Brain microvascular endothelial cell (primary cell): ENCODE measurements at regions not wholly inside any gene's neighbourhood (a gene's known extent, or its start where the extent isn't known, plus 50 kb on each side); places are given as distances from the start of the nearest gene placed in this dataset.

Experiments used
- DNase-seq: peaks from one replicate; pipeline ENCODE4 v3.0.0-alpha.2; 2020
- H3K27ac ChIP-seq: fragments of 250-450 bp; sonication (Bioruptor Pico); 2 replicates; pipeline ENCODE4 v1.5.1; 2020; ENCODE audit warnings: mild to moderate bottlenecking, moderate library complexity
- H3K27me3 ChIP-seq: fragments of 250-450 bp; sonication (Bioruptor Pico); replicated peaks from 2 replicates; pipeline ENCODE4 v1.5.1; 2020; ENCODE audit warnings: mild to moderate bottlenecking
- H3K36me3 ChIP-seq: fragments of 250-450 bp; sonication (Bioruptor Pico); replicated peaks from 2 replicates; pipeline ENCODE4 v1.5.1; 2020; ENCODE audit warnings: mild to moderate bottlenecking
- H3K4me3 ChIP-seq: 2 replicates; pipeline ENCODE4 v1.5.1; 2011; ENCODE audit warnings: low read depth, mild to moderate bottlenecking, control low read depth, low read length, moderate library complexity
- CTCF ChIP-seq: IDR thresholded peaks from 2 replicates; pipeline ENCODE4 v1.5.1; 2011; ENCODE audit warnings: low read depth, mild to moderate bottlenecking, moderate library complexity, low read length, control low read depth, inconsistent platforms; ENCODE audit errors: missing control alignments
- in situ Hi-C: cut with HindIII; loops from 2 replicates; pipeline ENCODE4 v1.10.0; 2017; ENCODE audit warnings: low sequenced_read_pairs, low pct_ligation_motif_present

DNA sequence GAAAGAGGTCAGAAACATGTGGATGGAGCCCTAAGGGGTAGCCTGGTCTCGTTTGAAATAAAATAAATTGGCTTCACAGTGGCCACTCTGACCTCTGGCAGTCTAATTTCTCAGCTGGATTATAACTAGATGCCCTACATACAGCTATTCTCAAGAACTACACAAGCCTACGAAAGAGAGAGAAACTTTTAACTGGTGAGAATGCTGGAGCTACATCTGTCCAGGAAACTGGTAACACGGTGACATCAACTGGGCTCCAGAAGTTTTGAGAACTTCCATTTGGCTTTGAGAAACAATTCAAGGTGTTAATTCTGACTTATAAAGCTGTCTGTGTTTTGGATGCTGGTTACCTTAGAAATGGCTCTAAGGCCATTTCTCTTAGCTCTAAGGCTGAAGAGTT is 187.3 kb upstream of the TENT5A start:
- no peak for TF ChIP-seq CTCF
- no peak overlapping the region for H3K4me3 ChIP-seq
- in situ Hi-C loops, result no loop called here
- no peaks in the 10 kb centered on the region for H3K27me3 ChIP-seq
- H3K27ac ChIP-seq, result peak overlapping the region; percentile 82
- no peak for DNase-seq
- no peaks in the 10 kb centered on the region for H3K36me3 ChIP-seq

GRCh38 chr6:81938991-81939732 is 186.7 kb upstream of the TENT5A start:
- no peaks in the 10 kb centered on the region for H3K36me3 ChIP-seq
- no peak overlapping the region for H3K4me3 ChIP-seq
- in situ Hi-C loops, result no loop called here
- H3K27ac ChIP-seq, result peak overlapping the region; percentile 82
- no peaks in the 10 kb centered on the region for H3K27me3 ChIP-seq
- no peak for TF ChIP-seq CTCF
- peak; percentile 47 for DNase-seq

DNA sequence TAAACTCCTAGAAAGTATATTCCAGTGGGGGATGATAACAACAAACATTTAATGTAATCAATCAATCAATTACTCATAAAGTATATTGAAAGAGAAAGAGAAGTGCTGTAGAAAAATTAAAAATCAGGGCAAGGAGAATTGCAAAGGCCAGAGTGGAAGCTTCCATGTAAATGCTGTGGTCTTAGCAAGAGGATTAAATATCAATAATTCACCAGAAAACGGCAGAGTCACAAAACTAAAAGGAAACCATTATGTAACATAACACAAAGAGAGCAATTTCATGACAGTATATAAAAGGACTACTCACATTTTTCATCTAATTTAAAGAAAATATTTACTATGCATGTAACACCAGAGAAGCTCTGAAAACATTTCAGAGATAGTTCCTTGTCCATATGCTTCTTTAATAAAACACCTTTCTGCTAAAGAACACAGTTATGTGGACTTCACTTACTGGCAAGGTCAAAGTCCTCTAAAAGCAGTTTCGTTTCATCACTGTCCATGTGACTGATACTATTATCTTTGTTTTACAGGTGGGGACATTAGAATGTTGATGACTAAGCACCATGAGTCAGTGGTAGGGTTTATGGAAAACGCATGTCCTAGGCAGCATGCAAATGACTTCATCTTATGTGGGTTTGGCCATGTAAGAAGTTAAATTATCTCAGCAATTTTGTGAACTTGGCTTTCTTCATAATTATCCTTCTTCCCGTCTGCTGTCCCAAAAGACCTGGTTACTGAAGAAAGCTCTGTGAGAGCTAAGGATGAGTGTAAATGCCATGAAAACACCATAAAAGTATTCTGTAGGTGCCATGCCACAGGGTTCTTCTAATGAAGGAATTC is 185.8 kb upstream of the TENT5A start:
- peak; percentile 91 for DNase-seq
- Histone ChIP-seq H3K4me3 (no peak overlapping the region), H3K27ac (peak overlapping the region; percentile 82), H3K27me3 (no peaks in the 10 kb centered on the region), H3K36me3 (no peaks in the 10 kb centered on the region)
- no peak for TF ChIP-seq CTCF
- in situ Hi-C loops, result no loop called here

- no peaks in the 10 kb centered on the region for H3K36me3 ChIP-seq
- no peak for TF ChIP-seq CTCF
- peak overlapping the region; percentile 82 for H3K27ac ChIP-seq
- in situ Hi-C loops, result no loop called here
- DNase-seq, result peak; percentile 11
- H3K27me3 ChIP-seq, result no peaks in the 10 kb centered on the region
- no peak overlapping the region for H3K4me3 ChIP-seq
Observed at GRCh38 chr6:81937296-81937937, 184.9 kb upstream of the TENT5A start.

GRCh38 chr6:81934936-81935335 is 182.5 kb upstream of the TENT5A start:
- in situ Hi-C loops, result no loop called here
- no peak for DNase-seq
- no peak for TF ChIP-seq CTCF
- H3K4me3 ChIP-seq, result no peak overlapping the region
- no peaks in the 10 kb centered on the region for H3K36me3 ChIP-seq
- no peak overlapping the region for H3K27ac ChIP-seq
- H3K27me3 ChIP-seq, result no peaks in the 10 kb centered on the region
